H9 (cell line): ENCODE measurements at regions not wholly inside any gene's neighbourhood (a gene's known extent, or its start where the extent isn't known, plus 50 kb on each side); places are given as distances from the start of the nearest gene placed in this dataset.

ENCODE experiments used
- DNase-seq: peaks from one replicate; pipeline ENCODE4 v3.0.0-alpha.2; 2017
- H2AFZ ChIP-seq: one replicate; pipeline ENCODE4 v1.6.1; 2013; ENCODE audit warnings: mild to moderate bottlenecking, low read length, control low read depth, moderate library complexity
- H2AK5ac ChIP-seq: 2 replicates; pipeline ENCODE4 v1.6.1; 2013; ENCODE audit warnings: low read length, control low read depth, mixed read lengths; ENCODE audit not compliant: insufficient read length
- H2BK120ac ChIP-seq: one replicate; pipeline ENCODE4 v1.6.1; 2013; ENCODE audit warnings: low read depth, mild to moderate bottlenecking, low read length, control low read depth, inconsistent platforms; ENCODE audit not compliant: poor library complexity, severe bottlenecking
- H2BK12ac ChIP-seq: 2 replicates; pipeline ENCODE4 v1.6.1; 2013; ENCODE audit warnings: low read length, control low read depth, mixed read lengths, low read depth; ENCODE audit not compliant: insufficient read length
- H2BK15ac ChIP-seq: 2 replicates; pipeline ENCODE4 v1.6.1; 2013; ENCODE audit warnings: low read depth, low read length, control low read depth
- H2BK20ac ChIP-seq: one replicate; pipeline ENCODE4 v1.6.1; 2013; ENCODE audit warnings: low read depth, mild to moderate bottlenecking, low read length, control low read depth, inconsistent platforms; ENCODE audit not compliant: poor library complexity, severe bottlenecking
- H2BK5ac ChIP-seq: 2 replicates; pipeline ENCODE4 v1.6.1; 2013; ENCODE audit warnings: low read length, control low read depth, mixed read lengths; ENCODE audit not compliant: insufficient read length
- H3K14ac ChIP-seq: 2 replicates; pipeline ENCODE4 v1.6.1; 2013; ENCODE audit warnings: low read length, control low read depth; ENCODE audit not compliant: insufficient read depth
- H3K18ac ChIP-seq: 2 replicates; pipeline ENCODE4 v1.6.1; 2013; ENCODE audit warnings: low read depth, mild to moderate bottlenecking, mixed read lengths, low read length, control low read depth; ENCODE audit not compliant: insufficient read length
- H3K23ac ChIP-seq: 2 replicates; pipeline ENCODE4 v1.6.1; 2013; ENCODE audit warnings: low read length, control low read depth, mixed read lengths, low read depth; ENCODE audit not compliant: insufficient read length
- H3K23me2 ChIP-seq: 2 replicates; pipeline ENCODE4 v1.6.1; 2013; ENCODE audit warnings: low read depth, mild to moderate bottlenecking, mixed read lengths, low read length, control low read depth; ENCODE audit not compliant: insufficient read length, poor library complexity, severe bottlenecking
- H3K27ac ChIP-seq: 2 replicates; pipeline ENCODE4 v1.5.1; 2013; ENCODE audit warnings: low read length, control low read depth, mixed read lengths, low read depth; ENCODE audit not compliant: insufficient read length
- H3K27me3 ChIP-seq: 2 replicates; pipeline ENCODE4 v1.6.1; 2013; ENCODE audit warnings: low read length, control low read depth, inconsistent platforms; ENCODE audit not compliant: insufficient read depth
- H3K4ac ChIP-seq: 2 replicates; pipeline ENCODE4 v1.6.1; 2013; ENCODE audit warnings: low read depth, mild to moderate bottlenecking, control low read depth, inconsistent platforms, low read length, moderate library complexity
- H3K4me1 ChIP-seq: 2 replicates; pipeline ENCODE4 v1.6.1; 2013; ENCODE audit warnings: low read length, control low read depth, inconsistent platforms; ENCODE audit not compliant: insufficient read depth
- H3K4me2 ChIP-seq: 2 replicates; pipeline ENCODE4 v1.6.1; 2013; ENCODE audit warnings: low read length, control low read depth, mixed read lengths; ENCODE audit not compliant: insufficient read length, insufficient read depth
- H3K56ac ChIP-seq: 2 replicates; pipeline ENCODE4 v1.6.1; 2013; ENCODE audit warnings: low read depth, mild to moderate bottlenecking, mixed read lengths, low read length, control low read depth; ENCODE audit not compliant: insufficient read length
- H3K79me1 ChIP-seq: 2 replicates; pipeline ENCODE4 v1.6.1; 2013; ENCODE audit warnings: low read depth, mild to moderate bottlenecking, moderate library complexity, low read length, control low read depth, inconsistent platforms; ENCODE audit not compliant: insufficient read depth, poor library complexity, severe bottlenecking
- H3K79me2 ChIP-seq: 2 replicates; pipeline ENCODE4 v1.6.1; 2013; ENCODE audit warnings: low read length, control low read depth, inconsistent platforms; ENCODE audit not compliant: insufficient read depth
- H3K9ac ChIP-seq: 2 replicates; pipeline ENCODE4 v1.6.1; 2013; ENCODE audit warnings: low read length, control low read depth, mixed read lengths; ENCODE audit not compliant: insufficient read length; ENCODE audit errors: extremely low read depth
- H3K9me3 ChIP-seq: one replicate; pipeline ENCODE4 v1.6.1; 2013; ENCODE audit warnings: low read depth, low read length, inconsistent platforms; ENCODE audit not compliant: control insufficient read depth
- H3T11ph ChIP-seq: one replicate; pipeline ENCODE4 v1.6.1; 2013; ENCODE audit warnings: mild to moderate bottlenecking, low read length, control low read depth, inconsistent platforms
- H4K20me1 ChIP-seq: one replicate; pipeline ENCODE4 v1.6.1; 2013; ENCODE audit not compliant: control insufficient read depth, insufficient read length, insufficient read depth
- H4K5ac ChIP-seq: 2 replicates; pipeline ENCODE4 v1.6.1; 2013; ENCODE audit warnings: low read depth, mild to moderate bottlenecking, mixed read lengths, low read length, control low read depth; ENCODE audit not compliant: insufficient read length
- H4K8ac ChIP-seq: replicated peaks from 2 replicates; pipeline ENCODE4 v1.6.1; 2013; ENCODE audit warnings: low read length, control low read depth, mixed read lengths, low read depth; ENCODE audit not compliant: insufficient read length
- H4K91ac ChIP-seq: 2 replicates; pipeline ENCODE4 v1.6.1; 2013; ENCODE audit warnings: low read depth, mild to moderate bottlenecking, moderate library complexity, mixed read lengths, low read length, control low read depth; ENCODE audit not compliant: insufficient read length
- H3K27ac Mint-ChIP-seq, 3 experiments: 2 replicates in 2 of 3; 3 replicates in 1 of 3; pipeline ENCODE4 v1.8.0; 2020 to 2021; ENCODE audit warnings: mixed read lengths in 3 of 3, mild to moderate bottlenecking in 1 of 3, moderate library complexity in 1 of 3
- H3K27me3 Mint-ChIP-seq: 2 replicates; pipeline ENCODE4 v1.8.0; 2021; ENCODE audit warnings: low read depth, mild to moderate bottlenecking, moderate library complexity, mixed read lengths
- H3K36me3 Mint-ChIP-seq, 3 experiments: 2 replicates in 2 of 3; 3 replicates in 1 of 3; pipeline ENCODE4 v1.8.0; 2020 to 2021; ENCODE audit warnings: low read depth in 3 of 3, mixed read lengths in 3 of 3; ENCODE audit not compliant: insufficient read depth in 1 of 3
- H3K4me1 Mint-ChIP-seq, 2 experiments: 2 replicates each; pipeline ENCODE4 v1.8.0; 2020; ENCODE audit warnings: mixed read lengths in 2 of 2
- H3K4me3 Mint-ChIP-seq, 2 experiments: 2 replicates in 1 of 2; 3 replicates in 1 of 2; pipeline ENCODE4 v1.8.0; 2020 to 2021; ENCODE audit warnings: mild to moderate bottlenecking in 2 of 2, mixed read lengths in 2 of 2, moderate library complexity in 1 of 2
- H3K9me3 Mint-ChIP-seq, 2 experiments: 2 replicates in 1 of 2; 3 replicates in 1 of 2; pipeline ENCODE4 v1.8.0; 2020; ENCODE audit warnings: mild to moderate bottlenecking in 2 of 2, mixed read lengths in 2 of 2, moderate library complexity in 1 of 2
- CTCF ChIP-seq: fragments of 200-600 bp; sonication (generic); conservative IDR thresholded peaks from 3 replicates; pipeline ENCODE4 v1.8.0; 2021; ENCODE audit warnings: antibody characterized with exemption, mild to moderate bottlenecking
- WGBS: extraction: QIAGEN DNeasy Blood & Tissue Kit; methylation state at CpG from one replicate; pipeline ENCODE4 v1.1.7; 2013; ENCODE audit warnings: missing lambda C conversion rate, low lambda C conversion rate, mixed read lengths; ENCODE audit not compliant: insufficient read length; ENCODE audit errors: extremely low coverage; 5-methylcytosine and 5-hydroxymethylcytosine counted together

GRCh38 chrX:112967341-112967740, 126.7 kb upstream of the AMOT start:
- Histone ChIP-seq H3K23me2 (no peaks in the 10 kb centered on the region), H3K23ac (no peak overlapping the region), H4K8ac (no peak overlapping the region), H2BK20ac (no peak overlapping the region), H3K79me2 (no peaks in the 10 kb centered on the region), H3K4me1 (no peaks in the 10 kb centered on the region), H4K20me1 (no peaks in the 10 kb centered on the region), H3K79me1 (no peaks in the 10 kb centered on the region), H2BK120ac (no peak overlapping the region), H4K91ac (no peak overlapping the region), H3K27ac (no peak overlapping the region), H3K18ac (no peak overlapping the region), H3K27me3 (no peaks in the 10 kb centered on the region), H2BK12ac (no peak overlapping the region), H2BK15ac (no peak overlapping the region), H3T11ph (no peak overlapping the region), H3K9ac (no peak overlapping the region), H3K4ac (no peak overlapping the region), H2BK5ac (no peak overlapping the region), H4K5ac (no peak overlapping the region), H3K56ac (no peak overlapping the region), H3K4me2 (no peak overlapping the region), H2AK5ac (no peak overlapping the region), H3K9me3 (no peaks in the 10 kb centered on the region), H2AFZ (no peak overlapping the region), H3K14ac (peak overlapping the region; percentile 17; the same call in 1 of the 2 replicates)
- DNase-seq, result no peak
- Mint-ChIP-seq H3K36me3 (no peaks in the 10 kb centered on the region), H3K9me3 (no peaks in the 10 kb centered on the region), H3K27ac (no peak overlapping the region), H3K27me3 (peaks cover 1% of the 10 kb centered on the region), H3K4me1 (peaks cover 14 to 17% of the 10 kb centered on the region in 2 experiments), H3K4me3 (no peak overlapping the region)
- no CpG with 5 or more reads among the region's 1 CpG for WGBS
- no peak for TF ChIP-seq CTCF
